GM12873 (cell line): ENCODE measurements at regions not wholly inside any gene's neighbourhood (a gene's known extent, or its start where the extent isn't known, plus 50 kb on each side); places are given as distances from the start of the nearest gene placed in this dataset.

ENCODE experiments used
- TF ChIP-seq, protein P1 (sequence below): IDR thresholded peaks from 2 replicates; pipeline ENCODE4 v1.5.1; 2012; ENCODE audit warnings: low read depth, mild to moderate bottlenecking, moderate library complexity, low read length, control low read depth; ENCODE audit not compliant: insufficient read depth; ENCODE audit errors: missing control alignments

GRCh38 chr2:235264121-235264493 is 229.7 kb upstream of the AGAP1 start:
- TF ChIP-seq, protein P1, sequence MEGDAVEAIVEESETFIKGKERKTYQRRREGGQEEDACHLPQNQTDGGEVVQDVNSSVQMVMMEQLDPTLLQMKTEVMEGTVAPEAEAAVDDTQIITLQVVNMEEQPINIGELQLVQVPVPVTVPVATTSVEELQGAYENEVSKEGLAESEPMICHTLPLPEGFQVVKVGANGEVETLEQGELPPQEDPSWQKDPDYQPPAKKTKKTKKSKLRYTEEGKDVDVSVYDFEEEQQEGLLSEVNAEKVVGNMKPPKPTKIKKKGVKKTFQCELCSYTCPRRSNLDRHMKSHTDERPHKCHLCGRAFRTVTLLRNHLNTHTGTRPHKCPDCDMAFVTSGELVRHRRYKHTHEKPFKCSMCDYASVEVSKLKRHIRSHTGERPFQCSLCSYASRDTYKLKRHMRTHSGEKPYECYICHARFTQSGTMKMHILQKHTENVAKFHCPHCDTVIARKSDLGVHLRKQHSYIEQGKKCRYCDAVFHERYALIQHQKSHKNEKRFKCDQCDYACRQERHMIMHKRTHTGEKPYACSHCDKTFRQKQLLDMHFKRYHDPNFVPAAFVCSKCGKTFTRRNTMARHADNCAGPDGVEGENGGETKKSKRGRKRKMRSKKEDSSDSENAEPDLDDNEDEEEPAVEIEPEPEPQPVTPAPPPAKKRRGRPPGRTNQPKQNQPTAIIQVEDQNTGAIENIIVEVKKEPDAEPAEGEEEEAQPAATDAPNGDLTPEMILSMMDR: no peak

DNA sequence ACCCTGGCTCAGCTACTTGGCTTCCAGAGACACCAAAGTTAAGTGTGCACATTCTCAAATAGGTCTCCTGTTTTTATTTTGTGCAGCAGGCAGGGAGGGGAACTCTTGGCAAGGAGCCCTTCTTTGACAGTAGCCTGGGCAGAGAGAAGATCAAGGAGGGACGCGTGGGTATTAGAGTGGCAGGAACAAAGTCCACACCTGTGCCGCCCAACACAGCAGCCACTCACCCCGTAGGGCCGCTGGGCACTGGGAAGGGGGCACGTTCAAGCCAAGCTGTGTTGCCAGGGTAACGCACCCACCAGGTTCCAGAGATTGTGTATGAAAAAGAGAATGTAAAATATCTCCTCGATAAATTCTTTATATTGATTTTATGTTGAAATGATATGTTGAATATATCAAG is 229.3 kb upstream of the AGAP1 start:
- TF ChIP-seq, protein P1: no peak

- TF ChIP-seq, protein P1: no peak
These were observed 228.4 kb upstream of the AGAP1 start for GRCh38 chr2:235265348-235265965.

GRCh38 chr2:235267251-235267650 is 226.6 kb upstream of the AGAP1 start:
- TF ChIP-seq, protein P1: no peak

GRCh38 chr2:235268535-235268934 is 225.3 kb upstream of the AGAP1 start:
- TF ChIP-seq, protein P1: no peak

DNA sequence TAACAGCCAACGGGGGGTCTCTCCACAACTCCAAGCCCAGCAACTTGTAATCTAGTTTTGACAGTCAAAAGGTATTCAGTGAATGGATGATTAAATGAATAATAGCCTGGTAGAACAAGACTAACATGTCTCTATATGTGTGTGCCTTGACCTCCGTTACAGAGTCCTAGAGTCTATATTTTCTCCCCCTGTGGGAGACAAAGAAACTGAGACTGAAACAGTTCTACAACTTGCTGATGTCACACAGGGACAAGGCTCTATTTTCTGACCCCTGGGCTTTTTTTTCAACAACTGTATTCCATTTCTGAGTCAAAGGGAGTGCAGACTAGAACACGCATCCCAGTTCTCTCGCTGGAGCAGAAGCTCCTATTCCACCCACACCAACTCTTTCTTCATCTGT is 223.6 kb upstream of the AGAP1 start:
- TF ChIP-seq, protein P1: no peak

- TF ChIP-seq, protein P1: no peak
These were observed 222.9 kb upstream of the AGAP1 start for GRCh38 chr2:235270956-235271355.

DNA sequence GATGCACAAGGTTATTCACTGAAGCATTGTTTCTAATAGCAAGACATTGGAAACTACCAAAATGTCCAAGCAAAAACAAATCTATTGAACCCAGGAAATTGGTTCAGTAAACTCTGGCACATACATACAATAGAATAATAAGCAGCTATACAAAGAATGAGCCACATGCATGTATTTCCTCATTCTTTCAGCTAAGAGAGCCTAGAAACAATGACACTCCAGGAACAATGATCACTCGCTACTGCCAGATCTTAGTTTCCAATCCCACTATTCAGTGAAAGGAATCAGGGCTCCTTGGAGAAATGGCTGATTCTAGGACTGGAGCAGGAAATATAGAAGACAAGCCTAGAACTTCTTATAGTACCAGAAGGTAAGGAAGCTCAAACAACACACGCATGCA is 221.9 kb upstream of the AGAP1 start:
- TF ChIP-seq, protein P1: no peak
